HFFc6 (cell line): ENCODE measurements at regions not wholly inside any gene's neighbourhood (a gene's known extent, or its start where the extent isn't known, plus 50 kb on each side); places are given as distances from the start of the nearest gene placed in this dataset.

Experiments used
- DNase-seq: peaks from one replicate; pipeline ENCODE4 v3.0.0-alpha.2; 2018
- H3K27ac Mint-ChIP-seq: 2 replicates; pipeline ENCODE4 v1.8.0; 2020; ENCODE audit warnings: mild to moderate bottlenecking, mixed read lengths
- H3K27me3 Mint-ChIP-seq: 2 replicates; pipeline ENCODE4 v1.8.0; 2021; ENCODE audit warnings: mild to moderate bottlenecking, moderate library complexity, mixed read lengths; ENCODE audit not compliant: insufficient read depth
- H3K36me3 Mint-ChIP-seq: 2 replicates; pipeline ENCODE4 v1.8.0; 2021; ENCODE audit warnings: low read depth, mixed read lengths
- H3K4me1 Mint-ChIP-seq: 2 replicates; pipeline ENCODE4 v1.8.0; 2020; ENCODE audit warnings: low read depth, mixed read lengths
- H3K4me3 Mint-ChIP-seq: 2 replicates; pipeline ENCODE4 v1.8.0; 2020; ENCODE audit warnings: mild to moderate bottlenecking, moderate library complexity, mixed read lengths
- H3K9me3 Mint-ChIP-seq: 2 replicates; pipeline ENCODE4 v1.8.0; 2020; ENCODE audit warnings: mild to moderate bottlenecking, mixed read lengths
- CTCF ChIP-seq: fragments of 200-600 bp; sonication (generic); IDR thresholded peaks from 2 replicates; pipeline ENCODE4 v1.5.0; 2021; ENCODE audit warnings: antibody characterized with exemption, mild to moderate bottlenecking

- Mint-ChIP-seq H3K36me3 (no peaks in the 10 kb centered on the region), H3K27me3 (peaks cover 18% of the 10 kb centered on the region), H3K9me3 (no peaks in the 10 kb centered on the region), H3K27ac (no peak overlapping the region), H3K4me1 (peaks cover 24% of the 10 kb centered on the region), H3K4me3 (no peak overlapping the region)
- no peak for TF ChIP-seq CTCF
- no peak for DNase-seq
These were observed 50.3 kb upstream of the ZBTB7C start for GRCh38 chr18:48459465-48459864.

GRCh38 chr18:48459016-48459415 is 49.8 kb upstream of the ZBTB7C start:
- no peaks in the 10 kb centered on the region for H3K9me3 Mint-ChIP-seq
- no peaks in the 10 kb centered on the region for H3K36me3 Mint-ChIP-seq
- H3K27ac Mint-ChIP-seq, result no peak overlapping the region
- peaks cover 24% of the 10 kb centered on the region for H3K4me1 Mint-ChIP-seq
- no peak overlapping the region for H3K4me3 Mint-ChIP-seq
- TF ChIP-seq CTCF, result no peak
- no peak for DNase-seq
- H3K27me3 Mint-ChIP-seq, result peaks cover 20% of the 10 kb centered on the region
